MM.1S (cell line): ENCODE measurements at regions not wholly inside any gene's neighbourhood (a gene's known extent, or its start where the extent isn't known, plus 50 kb on each side); places are given as distances from the start of the nearest gene placed in this dataset.

Source experiments
- DNase-seq: peaks from one replicate; pipeline ENCODE4 v3.0.0-alpha.2; 2015
- H2AFZ ChIP-seq: fragments of 300-600 bp; sonication (generic); 2 replicates; pipeline ENCODE4 v1.6.0; 2016; ENCODE audit warnings: antibody characterized with exemption, low read length
- H3F3A ChIP-seq: fragments of 300-600 bp; sonication (generic); 2 replicates; pipeline ENCODE4 v1.6.1; 2016; ENCODE audit warnings: mild to moderate bottlenecking, antibody characterized with exemption, low read length, moderate library complexity, mixed read lengths; ENCODE audit not compliant: insufficient read depth
- H3K27ac ChIP-seq: fragments of 300-600 bp; sonication (generic); 2 replicates; pipeline ENCODE4 v1.5.1; 2016; ENCODE audit warnings: mild to moderate bottlenecking, low read length
- H3K27me3 ChIP-seq: fragments of 300-600 bp; sonication (generic); replicated peaks from 2 replicates; pipeline ENCODE4 v1.6.0; 2016; ENCODE audit warnings: low read length; ENCODE audit not compliant: insufficient read depth
- H3K36me3 ChIP-seq: fragments of 300-600 bp; sonication (generic); replicated peaks from 2 replicates; pipeline ENCODE4 v1.6.1; 2016; ENCODE audit warnings: mild to moderate bottlenecking, low read length, mixed read lengths; ENCODE audit not compliant: insufficient read depth
- H3K4me1 ChIP-seq: fragments of 300-600 bp; sonication (generic); 2 replicates; pipeline ENCODE4 v1.6.1; 2016; ENCODE audit warnings: low read length, mixed read lengths
- H3K4me2 ChIP-seq: fragments of 300-600 bp; sonication (generic); 2 replicates; pipeline ENCODE4 v1.6.0; 2016; ENCODE audit warnings: low read depth, low read length
- H3K4me3 ChIP-seq: fragments of 300-600 bp; sonication (generic); 2 replicates; pipeline ENCODE4 v1.5.1; 2016; ENCODE audit warnings: low read length, mixed read lengths
- H3K79me2 ChIP-seq: fragments of 300-600 bp; sonication (generic); 2 replicates; pipeline ENCODE4 v1.6.1; 2016; ENCODE audit warnings: mixed run types, low read length, mixed read lengths
- H3K9ac ChIP-seq: fragments of 300-600 bp; sonication (generic); 2 replicates; pipeline ENCODE4 v1.6.1; 2016; ENCODE audit warnings: low read length, mixed read lengths
- H3K9me2 ChIP-seq: fragments of 300-600 bp; sonication (generic); replicated peaks from 2 replicates; pipeline ENCODE4 v1.6.1; 2016; ENCODE audit warnings: mild to moderate bottlenecking, low read length, mixed read lengths; ENCODE audit not compliant: insufficient read depth
- H3K9me3 ChIP-seq: fragments of 300-600 bp; sonication (generic); replicated peaks from 2 replicates; pipeline ENCODE4 v1.6.1; 2016; ENCODE audit warnings: mild to moderate bottlenecking, low read length, mixed read lengths; ENCODE audit not compliant: insufficient read depth
- H4K20me1 ChIP-seq: fragments of 300-600 bp; sonication (generic); 2 replicates; pipeline ENCODE4 v1.6.1; 2016; ENCODE audit warnings: mild to moderate bottlenecking, low read length, moderate library complexity, mixed read lengths; ENCODE audit not compliant: insufficient read depth
- EZH2 ChIP-seq: fragments of 300-600 bp; sonication (generic); optimal IDR thresholded peaks from 2 replicates; pipeline ENCODE3; 2017; ENCODE audit warnings: low read depth, mild to moderate bottlenecking, antibody characterized with exemption, low read length, mixed read lengths
- EZH2phosphoT487 ChIP-seq: fragments of 300-600 bp; sonication (generic); IDR thresholded peaks from 2 replicates; pipeline ENCODE4 v1.6.1; 2018; ENCODE audit warnings: antibody characterized with exemption, low read length
- TF ChIP-seq, protein P1 (sequence below): fragments of 300-600 bp; sonication (generic); IDR thresholded peaks from 2 replicates; pipeline ENCODE4 v1.5.1; 2016; ENCODE audit warnings: antibody characterized with exemption, low read length, mixed read lengths

DNA sequence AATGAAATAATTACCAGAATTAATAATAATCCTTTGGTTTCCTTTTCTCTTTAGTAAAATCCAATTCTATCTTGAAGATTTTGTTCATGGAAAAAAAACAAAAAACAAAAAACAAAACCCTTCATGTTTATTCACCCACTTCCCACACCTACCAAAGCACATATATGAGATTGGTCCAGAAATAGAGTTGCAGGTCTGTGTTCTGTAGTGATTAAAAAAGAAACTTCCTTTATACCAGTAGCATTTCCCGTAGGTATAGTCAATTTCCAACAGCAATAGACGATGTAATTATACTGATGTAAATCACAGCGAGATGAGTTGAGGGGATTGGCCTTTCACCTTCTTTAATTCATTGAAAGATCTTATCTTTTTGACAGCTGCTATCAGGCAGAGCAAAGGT, 194.6 kb downstream of the SOX2 start:
- TF ChIP-seq, protein P1, sequence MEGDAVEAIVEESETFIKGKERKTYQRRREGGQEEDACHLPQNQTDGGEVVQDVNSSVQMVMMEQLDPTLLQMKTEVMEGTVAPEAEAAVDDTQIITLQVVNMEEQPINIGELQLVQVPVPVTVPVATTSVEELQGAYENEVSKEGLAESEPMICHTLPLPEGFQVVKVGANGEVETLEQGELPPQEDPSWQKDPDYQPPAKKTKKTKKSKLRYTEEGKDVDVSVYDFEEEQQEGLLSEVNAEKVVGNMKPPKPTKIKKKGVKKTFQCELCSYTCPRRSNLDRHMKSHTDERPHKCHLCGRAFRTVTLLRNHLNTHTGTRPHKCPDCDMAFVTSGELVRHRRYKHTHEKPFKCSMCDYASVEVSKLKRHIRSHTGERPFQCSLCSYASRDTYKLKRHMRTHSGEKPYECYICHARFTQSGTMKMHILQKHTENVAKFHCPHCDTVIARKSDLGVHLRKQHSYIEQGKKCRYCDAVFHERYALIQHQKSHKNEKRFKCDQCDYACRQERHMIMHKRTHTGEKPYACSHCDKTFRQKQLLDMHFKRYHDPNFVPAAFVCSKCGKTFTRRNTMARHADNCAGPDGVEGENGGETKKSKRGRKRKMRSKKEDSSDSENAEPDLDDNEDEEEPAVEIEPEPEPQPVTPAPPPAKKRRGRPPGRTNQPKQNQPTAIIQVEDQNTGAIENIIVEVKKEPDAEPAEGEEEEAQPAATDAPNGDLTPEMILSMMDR: no peak
- TF ChIP-seq EZH2phosphoT487 (no peak), EZH2 (no peak)
- no peak overlapping the region for H3K27ac ChIP-seq
- no peaks in the 10 kb centered on the region for H3K79me2 ChIP-seq
- H2AFZ ChIP-seq: no peak overlapping the region
- DNase-seq: no peak
- peaks cover 9% of the 10 kb centered on the region; the same call in 1 of the 2 replicates for H3K4me1 ChIP-seq
- H3K36me3 ChIP-seq: no peaks in the 10 kb centered on the region
- no peaks in the 10 kb centered on the region for H3K9me3 ChIP-seq
- no peaks in the 10 kb centered on the region for H4K20me1 ChIP-seq
- no peak overlapping the region for H3K4me3 ChIP-seq
- H3F3A ChIP-seq: no peaks in the 10 kb centered on the region
- H3K9ac ChIP-seq: no peak overlapping the region
- H3K9me2 ChIP-seq: no peaks in the 10 kb centered on the region
- H3K27me3 ChIP-seq: no peaks in the 10 kb centered on the region
- H3K4me2 ChIP-seq: no peak overlapping the region

- no peak overlapping the region for H3K9ac ChIP-seq
- TF ChIP-seq EZH2 (no peak), EZH2phosphoT487 (no peak)
- TF ChIP-seq, protein P1: no peak
- no peak for DNase-seq
- no peaks in the 10 kb centered on the region for H3K9me2 ChIP-seq
- no peak overlapping the region for H3K4me3 ChIP-seq
- no peak overlapping the region for H3K27ac ChIP-seq
- no peak overlapping the region for H2AFZ ChIP-seq
- no peak overlapping the region for H3K4me2 ChIP-seq
- peaks cover 5% of the 10 kb centered on the region; the same call in 1 of the 2 replicates for H3K4me1 ChIP-seq
- H3K9me3 ChIP-seq: no peaks in the 10 kb centered on the region
- no peaks in the 10 kb centered on the region for H3K36me3 ChIP-seq
- no peaks in the 10 kb centered on the region for H4K20me1 ChIP-seq
- H3K27me3 ChIP-seq: no peaks in the 10 kb centered on the region
- H3K79me2 ChIP-seq: no peaks in the 10 kb centered on the region
- H3F3A ChIP-seq: no peaks in the 10 kb centered on the region
Observed at GRCh38 chr3:181909241-181909640, 197.5 kb downstream of the SOX2 start.

- Histone ChIP-seq H3K27ac (no peak overlapping the region), H3K9ac (no peak overlapping the region), H3K79me2 (no peaks in the 10 kb centered on the region), H3K9me2 (no peaks in the 10 kb centered on the region), H3K4me3 (no peak overlapping the region), H2AFZ (no peak overlapping the region), H3K36me3 (no peaks in the 10 kb centered on the region), H3K4me2 (no peak overlapping the region), H3F3A (no peaks in the 10 kb centered on the region), H3K9me3 (no peaks in the 10 kb centered on the region), H3K4me1 (peaks cover 5% of the 10 kb centered on the region; the same call in 1 of the 2 replicates), H3K27me3 (no peaks in the 10 kb centered on the region), H4K20me1 (no peaks in the 10 kb centered on the region)
- TF ChIP-seq EZH2phosphoT487 (no peak), EZH2 (no peak)
- TF ChIP-seq, protein P1: no peak
- no peak for DNase-seq
Observed at GRCh38 chr3:181912384-181912783, 200.7 kb downstream of the SOX2 start.
